ENCODE measurements at regions not wholly inside any gene's neighbourhood (a gene's known extent, or its start where the extent isn't known, plus 50 kb on each side); places are given as distances from the start of the nearest gene placed in this dataset.

DNA sequence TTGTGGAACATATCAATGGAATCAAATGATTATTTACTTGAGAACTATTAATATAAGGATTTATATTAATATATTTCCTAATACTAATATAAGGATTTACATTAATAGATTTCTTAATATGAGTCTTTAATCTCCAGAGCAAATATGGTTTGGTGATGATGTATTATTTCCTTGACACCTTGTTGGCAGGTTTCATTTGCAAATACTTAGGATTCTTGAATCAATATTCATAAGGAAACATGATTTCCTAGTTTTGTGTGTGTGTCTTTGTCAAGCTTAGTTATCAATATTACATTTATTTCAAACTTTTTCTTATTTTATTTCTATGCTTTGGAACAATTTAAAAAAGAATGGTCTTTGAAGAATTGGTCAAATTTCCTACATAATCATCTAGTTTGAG lies 138.5 kb downstream of the RAB38 start:
- TF ChIP-seq, protein P1, sequence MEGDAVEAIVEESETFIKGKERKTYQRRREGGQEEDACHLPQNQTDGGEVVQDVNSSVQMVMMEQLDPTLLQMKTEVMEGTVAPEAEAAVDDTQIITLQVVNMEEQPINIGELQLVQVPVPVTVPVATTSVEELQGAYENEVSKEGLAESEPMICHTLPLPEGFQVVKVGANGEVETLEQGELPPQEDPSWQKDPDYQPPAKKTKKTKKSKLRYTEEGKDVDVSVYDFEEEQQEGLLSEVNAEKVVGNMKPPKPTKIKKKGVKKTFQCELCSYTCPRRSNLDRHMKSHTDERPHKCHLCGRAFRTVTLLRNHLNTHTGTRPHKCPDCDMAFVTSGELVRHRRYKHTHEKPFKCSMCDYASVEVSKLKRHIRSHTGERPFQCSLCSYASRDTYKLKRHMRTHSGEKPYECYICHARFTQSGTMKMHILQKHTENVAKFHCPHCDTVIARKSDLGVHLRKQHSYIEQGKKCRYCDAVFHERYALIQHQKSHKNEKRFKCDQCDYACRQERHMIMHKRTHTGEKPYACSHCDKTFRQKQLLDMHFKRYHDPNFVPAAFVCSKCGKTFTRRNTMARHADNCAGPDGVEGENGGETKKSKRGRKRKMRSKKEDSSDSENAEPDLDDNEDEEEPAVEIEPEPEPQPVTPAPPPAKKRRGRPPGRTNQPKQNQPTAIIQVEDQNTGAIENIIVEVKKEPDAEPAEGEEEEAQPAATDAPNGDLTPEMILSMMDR (IDR thresholded peaks at IDR 0.05) = no peak
- TF ChIP-seq POLR2A (IDR thresholded peaks at IDR 0.05) = no peak

Measured in lower leg skin (tissue), 3 donors.